Mesothelial cell of epicardium (in vitro differentiated cells): ENCODE measurements at regions not wholly inside any gene's neighbourhood (a gene's known extent, or its start where the extent isn't known, plus 50 kb on each side); places are given as distances from the start of the nearest gene placed in this dataset.

ENCODE experiments used
- DNase-seq, 2 experiments: peaks; one replicate each; pipeline ENCODE4 v3.0.0; 2021; ENCODE audit warnings: low spot score in 2 of 2; ENCODE audit not compliant: unreplicated experiment in 2 of 2
- H3K27ac Mint-ChIP-seq: 2 replicates; pipeline ENCODE4 v1.8.0; 2021; ENCODE audit warnings: mixed read lengths
- H3K27me3 Mint-ChIP-seq: 2 replicates; pipeline ENCODE4 v1.8.0; 2021; ENCODE audit warnings: low read depth, mixed read lengths
- H3K36me3 Mint-ChIP-seq: 2 replicates; pipeline ENCODE4 v1.8.0; 2021; ENCODE audit warnings: mixed read lengths
- H3K4me1 Mint-ChIP-seq: 2 replicates; pipeline ENCODE4 v1.8.0; 2021; ENCODE audit warnings: mixed read lengths
- H3K4me3 Mint-ChIP-seq: 2 replicates; pipeline ENCODE4 v1.8.0; 2021; ENCODE audit warnings: mild to moderate bottlenecking, moderate library complexity, mixed read lengths
- H3K9me3 Mint-ChIP-seq: 2 replicates; pipeline ENCODE4 v1.8.0; 2021; ENCODE audit warnings: mixed read lengths
- TF ChIP-seq, protein P1 (sequence below): fragments of 200-600 bp; sonication (generic); IDR thresholded peaks from one replicate; pipeline ENCODE4 v1.5.0; 2021; ENCODE audit warnings: antibody characterized with exemption; ENCODE audit not compliant: unreplicated experiment

DNA sequence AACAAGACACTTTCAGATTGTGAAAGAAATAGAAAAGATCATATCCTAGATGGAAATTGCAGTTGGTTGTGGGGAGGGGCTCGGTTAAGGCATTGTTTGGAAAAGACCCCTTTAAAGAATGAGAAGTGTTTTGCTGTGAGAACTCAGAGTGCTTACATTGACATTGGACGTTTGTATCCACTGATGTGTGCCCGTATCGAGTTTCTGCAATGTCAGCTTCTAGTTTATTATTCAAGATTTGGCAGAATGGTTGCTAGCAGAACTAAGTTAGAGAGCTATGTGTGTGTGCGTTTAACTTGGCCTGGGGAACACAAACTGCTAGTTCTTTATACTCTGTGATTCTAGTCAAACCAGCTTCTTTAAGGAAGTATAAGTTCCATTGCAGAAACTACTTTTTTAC, 2702.5 kb downstream of the PCDH7 start:
- Mint-ChIP-seq H3K4me3 (no peak overlapping the region), H3K36me3 (no peaks in the 10 kb centered on the region), H3K27me3 (no peaks in the 10 kb centered on the region), H3K27ac (no peak overlapping the region), H3K9me3 (peaks cover under 1% of the 10 kb centered on the region), H3K4me1 (peaks cover 20% of the 10 kb centered on the region)
- TF ChIP-seq, protein P1, sequence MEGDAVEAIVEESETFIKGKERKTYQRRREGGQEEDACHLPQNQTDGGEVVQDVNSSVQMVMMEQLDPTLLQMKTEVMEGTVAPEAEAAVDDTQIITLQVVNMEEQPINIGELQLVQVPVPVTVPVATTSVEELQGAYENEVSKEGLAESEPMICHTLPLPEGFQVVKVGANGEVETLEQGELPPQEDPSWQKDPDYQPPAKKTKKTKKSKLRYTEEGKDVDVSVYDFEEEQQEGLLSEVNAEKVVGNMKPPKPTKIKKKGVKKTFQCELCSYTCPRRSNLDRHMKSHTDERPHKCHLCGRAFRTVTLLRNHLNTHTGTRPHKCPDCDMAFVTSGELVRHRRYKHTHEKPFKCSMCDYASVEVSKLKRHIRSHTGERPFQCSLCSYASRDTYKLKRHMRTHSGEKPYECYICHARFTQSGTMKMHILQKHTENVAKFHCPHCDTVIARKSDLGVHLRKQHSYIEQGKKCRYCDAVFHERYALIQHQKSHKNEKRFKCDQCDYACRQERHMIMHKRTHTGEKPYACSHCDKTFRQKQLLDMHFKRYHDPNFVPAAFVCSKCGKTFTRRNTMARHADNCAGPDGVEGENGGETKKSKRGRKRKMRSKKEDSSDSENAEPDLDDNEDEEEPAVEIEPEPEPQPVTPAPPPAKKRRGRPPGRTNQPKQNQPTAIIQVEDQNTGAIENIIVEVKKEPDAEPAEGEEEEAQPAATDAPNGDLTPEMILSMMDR: no peak
- no peak for DNase-seq

DNA sequence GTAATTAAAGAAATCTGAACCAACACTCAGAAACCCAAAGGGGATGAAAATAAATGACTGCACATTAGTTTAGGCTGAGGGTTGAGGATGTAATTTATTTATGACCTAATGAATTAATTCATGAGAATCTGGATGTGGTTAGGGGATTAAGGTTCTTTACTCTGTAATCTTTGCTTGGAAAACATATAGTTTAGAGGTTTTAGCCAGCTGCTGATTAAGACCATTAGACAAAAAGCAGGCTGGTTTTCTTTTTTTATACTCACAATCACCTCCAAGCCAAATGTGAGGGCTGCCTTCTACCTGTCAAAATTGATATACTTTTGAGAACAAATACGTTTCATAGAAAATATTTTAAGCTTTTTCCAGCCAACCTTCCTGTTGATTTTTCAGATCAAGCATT, 2705.8 kb downstream of the PCDH7 start:
- Mint-ChIP-seq H3K27ac (peak overlapping the region; percentile 56), H3K36me3 (no peaks in the 10 kb centered on the region), H3K27me3 (no peaks in the 10 kb centered on the region), H3K9me3 (no peaks in the 10 kb centered on the region), H3K4me3 (no peak overlapping the region), H3K4me1 (peaks cover 20% of the 10 kb centered on the region)
- DNase-seq: no peak
- TF ChIP-seq, protein P1: no peak

DNA sequence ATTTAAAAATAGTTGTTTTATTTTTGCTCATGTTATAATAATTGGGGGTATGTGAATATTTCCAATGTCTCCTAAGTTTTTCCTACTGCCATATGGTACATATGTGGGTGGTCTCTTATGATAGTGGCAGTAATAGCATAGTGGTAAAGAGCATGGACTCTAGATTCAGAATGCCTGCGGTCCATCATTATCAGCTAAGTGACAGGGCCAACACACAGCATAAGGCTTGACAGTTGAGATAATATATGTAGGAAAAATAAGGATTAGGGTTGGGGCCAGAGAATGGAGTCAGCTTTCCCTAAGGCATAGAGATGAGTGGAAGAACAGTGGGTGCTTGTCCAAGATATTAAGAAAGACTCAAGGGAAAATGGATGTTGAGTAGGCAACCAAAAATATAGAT, 2707.5 kb downstream of the PCDH7 start:
- Mint-ChIP-seq H3K4me1 (peaks cover 17% of the 10 kb centered on the region), H3K4me3 (no peak overlapping the region), H3K27me3 (no peaks in the 10 kb centered on the region), H3K36me3 (no peaks in the 10 kb centered on the region), H3K9me3 (peaks cover 4% of the 10 kb centered on the region), H3K27ac (no peak overlapping the region)
- TF ChIP-seq, protein P1: no peak
- DNase-seq: no peak

DNA sequence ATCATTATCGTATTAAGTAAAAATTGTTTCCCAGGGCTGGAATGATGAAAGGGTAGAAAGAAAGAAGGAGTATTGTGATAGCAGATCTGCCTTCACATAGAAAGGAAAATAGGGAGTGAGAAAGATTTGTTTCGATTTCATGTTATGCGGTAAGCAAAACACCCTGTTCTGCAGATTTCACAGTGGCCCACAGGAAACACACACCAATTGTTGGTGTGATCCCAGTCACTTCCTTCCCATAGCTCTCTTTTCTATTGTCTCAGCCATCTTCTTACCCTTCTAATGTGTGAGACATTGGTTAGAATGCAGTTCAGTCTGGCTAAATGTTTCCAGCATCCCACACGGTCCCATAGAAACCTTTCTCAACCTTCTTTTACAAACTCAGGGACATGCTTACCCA, 2709.8 kb downstream of the PCDH7 start:
- H3K27me3 Mint-ChIP-seq: no peaks in the 10 kb centered on the region
- TF ChIP-seq, protein P1: no peak
- peaks cover 12% of the 10 kb centered on the region for H3K4me1 Mint-ChIP-seq
- H3K9me3 Mint-ChIP-seq: peaks cover 4% of the 10 kb centered on the region
- DNase-seq: no peak
- H3K4me3 Mint-ChIP-seq: no peak overlapping the region
- H3K27ac Mint-ChIP-seq: no peak overlapping the region
- H3K36me3 Mint-ChIP-seq: no peaks in the 10 kb centered on the region

DNA sequence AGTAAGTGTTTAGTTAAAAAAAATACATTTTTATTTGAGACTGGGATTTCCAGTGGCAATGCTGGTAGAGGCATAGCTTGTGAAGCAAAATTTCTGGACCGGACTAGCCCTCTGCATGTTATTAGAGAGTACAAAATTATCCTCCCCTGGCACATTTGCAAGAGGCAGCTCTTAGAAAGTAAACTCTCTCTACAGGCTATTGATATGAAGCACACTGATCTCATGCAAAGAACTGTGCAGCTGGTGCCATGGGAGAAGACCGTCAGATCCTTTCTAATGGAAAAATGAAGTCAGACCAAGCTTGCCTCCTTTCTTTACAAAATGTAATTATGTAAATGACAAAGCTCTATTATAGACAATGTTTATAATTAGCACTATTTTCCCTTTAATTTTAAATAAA, 2717.2 kb downstream of the PCDH7 start:
- H3K27me3 Mint-ChIP-seq: no peaks in the 10 kb centered on the region
- peaks cover 7% of the 10 kb centered on the region for H3K4me1 Mint-ChIP-seq
- H3K9me3 Mint-ChIP-seq: no peaks in the 10 kb centered on the region
- DNase-seq: no peak
- H3K36me3 Mint-ChIP-seq: no peaks in the 10 kb centered on the region
- no peak overlapping the region for H3K4me3 Mint-ChIP-seq
- H3K27ac Mint-ChIP-seq: no peak overlapping the region
- TF ChIP-seq, protein P1: no peak

DNA sequence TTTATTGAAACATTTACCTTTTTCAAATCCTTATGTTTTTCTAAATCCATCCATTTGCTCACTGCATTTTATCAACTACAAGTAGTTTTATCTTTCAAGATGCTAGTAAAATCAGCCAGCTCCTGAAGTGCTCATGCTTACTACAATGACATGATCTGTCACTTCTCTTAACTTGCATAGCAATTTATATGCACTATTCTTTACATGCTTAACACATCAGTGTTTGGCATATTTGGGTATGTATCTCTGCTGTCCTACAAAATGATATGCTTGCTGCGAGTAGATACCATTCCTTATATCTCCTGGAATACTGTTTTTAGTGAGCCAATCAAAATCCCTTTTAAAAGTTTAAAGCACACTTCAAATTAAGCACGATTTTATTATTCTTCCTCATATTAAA, 2726.8 kb downstream of the PCDH7 start:
- H3K4me1 Mint-ChIP-seq: peaks cover 11% of the 10 kb centered on the region
- no peak for DNase-seq
- no peaks in the 10 kb centered on the region for H3K36me3 Mint-ChIP-seq
- peaks cover 9% of the 10 kb centered on the region for H3K9me3 Mint-ChIP-seq
- no peak overlapping the region for H3K27ac Mint-ChIP-seq
- H3K4me3 Mint-ChIP-seq: no peak overlapping the region
- TF ChIP-seq, protein P1: no peak
- no peaks in the 10 kb centered on the region for H3K27me3 Mint-ChIP-seq
